Neural progenitor cell (in vitro differentiated cells): ENCODE measurements at regions not wholly inside any gene's neighbourhood (a gene's known extent, or its start where the extent isn't known, plus 50 kb on each side); places are given as distances from the start of the nearest gene placed in this dataset.

ENCODE experiments used
- EZH2 ChIP-seq: fragments of 200-600 bp; sonication (generic); IDR thresholded peaks from 2 replicates; pipeline ENCODE4 v1.6.1; 2017; ENCODE audit warnings: antibody characterized with exemption, mild to moderate bottlenecking, moderate library complexity
- EZH2phosphoT487 ChIP-seq: fragments of 200-600 bp; sonication (generic); IDR thresholded peaks from 2 replicates; pipeline ENCODE4 v1.6.1; 2017; ENCODE audit warnings: antibody characterized with exemption
- TF ChIP-seq, protein P1 (sequence below): fragments of 200-600 bp; sonication (generic); IDR thresholded peaks from 2 replicates; pipeline ENCODE4 v1.5.1; 2017; ENCODE audit warnings: antibody characterized with exemption, mild to moderate bottlenecking

DNA sequence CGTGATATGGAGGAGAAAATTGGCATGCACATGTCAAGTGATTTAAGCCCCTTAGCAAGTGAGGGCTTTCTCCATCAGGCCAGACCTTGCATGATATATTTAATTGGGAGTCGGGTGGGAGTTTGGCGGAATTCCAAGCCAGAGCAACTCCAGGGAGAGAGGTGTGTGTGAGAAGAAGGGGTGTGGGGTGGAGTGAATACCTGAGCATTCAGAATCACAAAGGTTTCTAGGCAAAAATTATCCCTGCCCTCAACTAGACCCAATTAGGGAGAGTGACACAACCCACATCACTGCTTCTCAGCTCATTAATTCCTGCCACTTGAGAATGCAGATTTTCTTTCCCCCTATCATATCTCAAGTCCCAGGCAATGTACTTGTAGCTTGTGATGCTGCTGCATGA is 279.7 kb upstream of the TUT7 start:
- TF ChIP-seq, protein P1, sequence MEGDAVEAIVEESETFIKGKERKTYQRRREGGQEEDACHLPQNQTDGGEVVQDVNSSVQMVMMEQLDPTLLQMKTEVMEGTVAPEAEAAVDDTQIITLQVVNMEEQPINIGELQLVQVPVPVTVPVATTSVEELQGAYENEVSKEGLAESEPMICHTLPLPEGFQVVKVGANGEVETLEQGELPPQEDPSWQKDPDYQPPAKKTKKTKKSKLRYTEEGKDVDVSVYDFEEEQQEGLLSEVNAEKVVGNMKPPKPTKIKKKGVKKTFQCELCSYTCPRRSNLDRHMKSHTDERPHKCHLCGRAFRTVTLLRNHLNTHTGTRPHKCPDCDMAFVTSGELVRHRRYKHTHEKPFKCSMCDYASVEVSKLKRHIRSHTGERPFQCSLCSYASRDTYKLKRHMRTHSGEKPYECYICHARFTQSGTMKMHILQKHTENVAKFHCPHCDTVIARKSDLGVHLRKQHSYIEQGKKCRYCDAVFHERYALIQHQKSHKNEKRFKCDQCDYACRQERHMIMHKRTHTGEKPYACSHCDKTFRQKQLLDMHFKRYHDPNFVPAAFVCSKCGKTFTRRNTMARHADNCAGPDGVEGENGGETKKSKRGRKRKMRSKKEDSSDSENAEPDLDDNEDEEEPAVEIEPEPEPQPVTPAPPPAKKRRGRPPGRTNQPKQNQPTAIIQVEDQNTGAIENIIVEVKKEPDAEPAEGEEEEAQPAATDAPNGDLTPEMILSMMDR, result no peak
- TF ChIP-seq EZH2, result no peak
- TF ChIP-seq EZH2phosphoT487, result no peak
